Trophoblast cell (in vitro differentiated cells and primary cell): ENCODE measurements at regions not wholly inside any gene's neighbourhood (a gene's known extent, or its start where the extent isn't known, plus 50 kb on each side); places are given as distances from the start of the nearest gene placed in this dataset.

Experiments
- DNase-seq, 2 donors: peaks; one replicate each; pipeline ENCODE4 v3.0.0-alpha.2; 2016
- H2AFZ ChIP-seq: 2 replicates; pipeline ENCODE4 v1.6.1; 2013; ENCODE audit warnings: low read length, moderate library complexity, mild to moderate bottlenecking; ENCODE audit not compliant: insufficient read depth, poor library complexity
- H2AK5ac ChIP-seq: 2 replicates; pipeline ENCODE4 v1.6.1; 2013; ENCODE audit warnings: mild to moderate bottlenecking, low read length
- H2BK120ac ChIP-seq: 2 replicates; pipeline ENCODE4 v1.6.1; 2013; ENCODE audit warnings: low read length, mild to moderate bottlenecking, moderate library complexity; ENCODE audit not compliant: insufficient read depth, poor library complexity
- H2BK12ac ChIP-seq: 2 replicates; pipeline ENCODE4 v1.6.1; 2013; ENCODE audit warnings: mild to moderate bottlenecking, low read length, moderate library complexity
- H2BK5ac ChIP-seq: 2 replicates; pipeline ENCODE4 v1.6.1; 2013; ENCODE audit warnings: low read length, low read depth, moderate library complexity, mild to moderate bottlenecking; ENCODE audit not compliant: poor library complexity
- H3K14ac ChIP-seq: 2 replicates; pipeline ENCODE4 v1.6.1; 2013; ENCODE audit warnings: mild to moderate bottlenecking, low read length
- H3K18ac ChIP-seq: 2 replicates; pipeline ENCODE4 v1.6.1; 2013; ENCODE audit warnings: mild to moderate bottlenecking, low read length
- H3K23ac ChIP-seq: 2 replicates; pipeline ENCODE4 v1.6.1; 2013; ENCODE audit warnings: low read length
- H3K27ac ChIP-seq: 2 replicates; pipeline ENCODE4 v1.5.1; 2013; ENCODE audit warnings: low read depth, mild to moderate bottlenecking, inconsistent platforms, low read length, moderate library complexity
- H3K27me3 ChIP-seq: 2 replicates; pipeline ENCODE4 v1.6.1; 2013; ENCODE audit warnings: inconsistent platforms, mild to moderate bottlenecking, low read length, moderate library complexity; ENCODE audit not compliant: insufficient read depth
- H3K36me3 ChIP-seq, 2 experiments: 1 replicate in 1 of 2; 2 replicates in 1 of 2; pipeline ENCODE4 v1.6.1; 2013; ENCODE audit warnings: low read length in 2 of 2, mild to moderate bottlenecking in 2 of 2, moderate library complexity in 1 of 2; ENCODE audit not compliant: insufficient read depth in 2 of 2, control insufficient read depth in 1 of 2
- H3K4ac ChIP-seq: 2 replicates; pipeline ENCODE4 v1.6.1; 2013; ENCODE audit warnings: low read depth, mild to moderate bottlenecking, low read length, moderate library complexity
- H3K4me1 ChIP-seq, 2 experiments: 1 replicate in 1 of 2; 2 replicates in 1 of 2; pipeline ENCODE4 v1.6.1; 2013; ENCODE audit warnings: low read length in 2 of 2, mild to moderate bottlenecking in 2 of 2, moderate library complexity in 1 of 2; ENCODE audit not compliant: insufficient read depth in 2 of 2, control insufficient read depth in 1 of 2
- H3K4me2 ChIP-seq: 2 replicates; pipeline ENCODE4 v1.6.1; 2013; ENCODE audit warnings: inconsistent platforms, mild to moderate bottlenecking, low read length, moderate library complexity
- H3K4me3 ChIP-seq: 2 replicates; pipeline ENCODE4 v1.5.1; 2013; ENCODE audit warnings: mild to moderate bottlenecking, low read depth, low read length, inconsistent platforms
- H3K79me1 ChIP-seq: one replicate; pipeline ENCODE4 v1.6.1; 2013; ENCODE audit warnings: low read length
- H3K79me2 ChIP-seq: 2 replicates; pipeline ENCODE4 v1.6.1; 2013; ENCODE audit warnings: low read length, mild to moderate bottlenecking; ENCODE audit not compliant: control insufficient read depth, insufficient read depth, poor library complexity
- H3K9ac ChIP-seq: 2 replicates; pipeline ENCODE4 v1.6.1; 2013; ENCODE audit warnings: mild to moderate bottlenecking, low read length
- H3K9me3 ChIP-seq: 2 replicates; pipeline ENCODE4 v1.6.1; 2013; ENCODE audit warnings: low read depth, mild to moderate bottlenecking, control low read depth, inconsistent platforms, low read length; ENCODE audit not compliant: insufficient read depth
- H4K12ac ChIP-seq: 2 replicates; pipeline ENCODE4 v1.6.1; 2013; ENCODE audit warnings: low read depth, mild to moderate bottlenecking, low read length, moderate library complexity
- H4K8ac ChIP-seq: 2 replicates; pipeline ENCODE4 v1.6.1; 2013; ENCODE audit warnings: low read depth, mild to moderate bottlenecking, low read length, moderate library complexity
- H4K91ac ChIP-seq: one replicate; pipeline ENCODE4 v1.6.1; 2013; ENCODE audit warnings: low read depth, mild to moderate bottlenecking, low read length, moderate library complexity
- WGBS: extraction: QIAGEN DNeasy Blood & Tissue Kit; methylation state at CpG from one replicate; pipeline ENCODE4 v1.1.7; 2013; ENCODE audit warnings: missing lambda C conversion rate; ENCODE audit not compliant: insufficient read length, insufficient coverage; ENCODE audit errors: extremely low coverage; 5-methylcytosine and 5-hydroxymethylcytosine counted together

- no peak overlapping the region for H2AFZ ChIP-seq
- no peak overlapping the region for H4K91ac ChIP-seq
- H3K4me2 ChIP-seq, result no peak overlapping the region
- H3K9ac ChIP-seq, result no peak overlapping the region
- no peaks in the 10 kb centered on the region for H3K79me2 ChIP-seq
- H2AK5ac ChIP-seq, result no peak overlapping the region
- H3K14ac ChIP-seq, result no peak overlapping the region
- no peak overlapping the region for H3K4me3 ChIP-seq
- H3K23ac ChIP-seq, result no peak overlapping the region
- peaks cover 3% of the 10 kb centered on the region for H3K9me3 ChIP-seq
- H4K12ac ChIP-seq, result no peak overlapping the region
- WGBS, result no CpG with 5 or more reads among the region's 9 CpGs
- no peaks in the 10 kb centered on the region for H3K4me1 ChIP-seq
- H3K79me1 ChIP-seq, result no peaks in the 10 kb centered on the region
- no peak overlapping the region for H2BK12ac ChIP-seq
- H3K18ac ChIP-seq, result no peak overlapping the region
- H2BK5ac ChIP-seq, result no peak overlapping the region
- H4K8ac ChIP-seq, result no peak overlapping the region
- no peak overlapping the region for H3K4ac ChIP-seq
- no peak for DNase-seq
- H3K27me3 ChIP-seq, result no peaks in the 10 kb centered on the region
- H2BK120ac ChIP-seq, result no peak overlapping the region
- no peaks in the 10 kb centered on the region for H3K36me3 ChIP-seq
- no peak overlapping the region for H3K27ac ChIP-seq
Observed at GRCh38 chr17:73877962-73878361, 233.7 kb upstream of the SDK2 start.

GRCh38 chr17:73878923-73879322 lies 234.7 kb upstream of the SDK2 start:
- Histone ChIP-seq H3K14ac (no peak overlapping the region), H3K18ac (no peak overlapping the region), H4K8ac (no peak overlapping the region), H3K9me3 (peaks cover 3% of the 10 kb centered on the region), H3K9ac (no peak overlapping the region), H2BK120ac (no peak overlapping the region), H3K79me2 (no peaks in the 10 kb centered on the region), H3K36me3 (no peaks in the 10 kb centered on the region), H3K79me1 (no peaks in the 10 kb centered on the region), H3K4me1 (no peaks in the 10 kb centered on the region), H2AK5ac (no peak overlapping the region), H4K91ac (no peak overlapping the region), H2BK12ac (no peak overlapping the region), H3K4ac (no peak overlapping the region), H3K27me3 (no peaks in the 10 kb centered on the region), H3K4me3 (no peak overlapping the region), H3K27ac (no peak overlapping the region), H3K4me2 (no peak overlapping the region), H4K12ac (no peak overlapping the region), H2AFZ (no peak overlapping the region), H3K23ac (no peak overlapping the region), H2BK5ac (no peak overlapping the region)
- DNase-seq, result no peak
- no CpG with 5 or more reads among the region's 14 CpGs for WGBS

GRCh38 chr17:73879987-73880386 lies 235.7 kb upstream of the SDK2 start:
- Histone ChIP-seq H3K79me1 (no peaks in the 10 kb centered on the region), H2AK5ac (no peak overlapping the region), H3K9ac (no peak overlapping the region), H3K79me2 (no peaks in the 10 kb centered on the region), H4K8ac (no peak overlapping the region), H3K4me2 (no peak overlapping the region), H3K18ac (no peak overlapping the region), H2BK5ac (no peak overlapping the region), H2BK120ac (no peak overlapping the region), H2BK12ac (no peak overlapping the region), H4K91ac (no peak overlapping the region), H3K4ac (no peak overlapping the region), H3K27ac (no peak overlapping the region), H3K23ac (no peak overlapping the region), H3K4me3 (no peak overlapping the region), H3K14ac (no peak overlapping the region), H3K9me3 (peaks cover 3% of the 10 kb centered on the region), H3K27me3 (no peaks in the 10 kb centered on the region), H3K4me1 (no peaks in the 10 kb centered on the region), H2AFZ (no peak overlapping the region), H4K12ac (no peak overlapping the region), H3K36me3 (no peaks in the 10 kb centered on the region)
- no CpG with 5 or more reads among the region's 5 CpGs for whole genome bisulfite sequencing
- peak in 1 of 2 donors; percentile 13 for DNase-seq

- Histone ChIP-seq H2BK5ac (no peak overlapping the region), H3K79me2 (no peaks in the 10 kb centered on the region), H3K4me3 (no peak overlapping the region), H4K91ac (no peak overlapping the region), H3K18ac (no peak overlapping the region), H4K12ac (no peak overlapping the region), H3K27ac (no peak overlapping the region), H3K23ac (no peak overlapping the region), H2BK120ac (no peak overlapping the region), H3K14ac (no peak overlapping the region), H3K79me1 (no peaks in the 10 kb centered on the region), H3K36me3 (no peaks in the 10 kb centered on the region), H2AK5ac (no peak overlapping the region), H2BK12ac (no peak overlapping the region), H3K4ac (no peak overlapping the region), H3K27me3 (no peaks in the 10 kb centered on the region), H2AFZ (no peak overlapping the region), H3K9me3 (peaks cover 1% of the 10 kb centered on the region), H3K4me2 (no peak overlapping the region), H4K8ac (no peak overlapping the region), H3K9ac (no peak overlapping the region), H3K4me1 (no peaks in the 10 kb centered on the region)
- no peak for DNase-seq
- WGBS, result no CpG with 5 or more reads among the region's 5 CpGs
Observed at GRCh38 chr17:73882590-73882989, 238.3 kb upstream of the SDK2 start.
